GM12892 (cell line): ENCODE measurements at regions not wholly inside any gene's neighbourhood (a gene's known extent, or its start where the extent isn't known, plus 50 kb on each side); places are given as distances from the start of the nearest gene placed in this dataset.

Experiments
- POLR2A ChIP-seq: IDR thresholded peaks from 2 replicates; pipeline ENCODE4 v1.6.1; 2011; ENCODE audit warnings: low read depth, low read length, control low read depth
- POLR2AphosphoS5 ChIP-seq: IDR thresholded peaks from 2 replicates; pipeline ENCODE4 v1.6.1; 2011; ENCODE audit warnings: low read depth, low read length, control low read depth

GRCh38 chr16:72247821-72248253, 75.9 kb upstream of the PMFBP1 start:
- TF ChIP-seq POLR2AphosphoS5 (no peak), POLR2A (no peak)
